ENCODE measurements at regions not wholly inside any gene's neighbourhood (a gene's known extent, or its start where the extent isn't known, plus 50 kb on each side); places are given as distances from the start of the nearest gene placed in this dataset.

DNA sequence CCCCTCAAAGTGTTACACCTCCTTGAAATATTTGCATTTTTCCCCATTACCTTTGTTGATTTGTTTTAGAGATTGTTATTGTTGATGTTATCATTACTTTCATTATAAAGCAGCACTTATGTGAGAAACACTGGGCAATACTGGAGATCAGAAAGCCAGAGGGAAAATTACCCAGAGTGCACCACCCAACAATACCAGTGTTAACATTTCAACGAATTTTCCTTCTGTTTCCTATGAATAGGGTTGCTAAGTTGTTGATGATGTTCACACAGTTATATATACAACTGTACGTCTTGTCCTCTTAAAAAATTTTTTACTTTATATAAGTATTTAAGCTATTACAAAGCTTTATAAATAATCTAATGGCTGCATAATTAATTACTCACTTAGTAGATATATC is 173.6 kb upstream of the UMPS start:
- Histone ChIP-seq H3K4me3 (ENCODE audit: low read length) (no peak overlapping the region), H4K20me1 (ENCODE audit: insufficient read depth, low read depth, low read length) (no peaks in the 10 kb centered on the region; the same call in 1 of the 2 replicates), H3K4me1 (ENCODE audit: low read length) (no peaks in the 10 kb centered on the region), H3K79me2 (ENCODE audit: low read length) (no peaks in the 10 kb centered on the region), H3K27ac (ENCODE audit: low read length) (no peak overlapping the region), H2AFZ (ENCODE audit: low read length) (no peak overlapping the region), H3K9me2 (replicated peaks; ENCODE audit: insufficient read depth, low read length) (no peaks in the 10 kb centered on the region), H3K4me2 (ENCODE audit: low read depth, low read length, poor library complexity, severe bottlenecking) (no peak overlapping the region), H3K9me3 (ENCODE audit: low read length) (no peaks in the 10 kb centered on the region), H3K9ac (ENCODE audit: low read length) (no peak overlapping the region), H3K27me3 (ENCODE audit: low read length) (no peaks in the 10 kb centered on the region), H3K36me3 (ENCODE audit: insufficient read depth, low read length) (no peaks in the 10 kb centered on the region)
- no peak for DNase-seq

DNA sequence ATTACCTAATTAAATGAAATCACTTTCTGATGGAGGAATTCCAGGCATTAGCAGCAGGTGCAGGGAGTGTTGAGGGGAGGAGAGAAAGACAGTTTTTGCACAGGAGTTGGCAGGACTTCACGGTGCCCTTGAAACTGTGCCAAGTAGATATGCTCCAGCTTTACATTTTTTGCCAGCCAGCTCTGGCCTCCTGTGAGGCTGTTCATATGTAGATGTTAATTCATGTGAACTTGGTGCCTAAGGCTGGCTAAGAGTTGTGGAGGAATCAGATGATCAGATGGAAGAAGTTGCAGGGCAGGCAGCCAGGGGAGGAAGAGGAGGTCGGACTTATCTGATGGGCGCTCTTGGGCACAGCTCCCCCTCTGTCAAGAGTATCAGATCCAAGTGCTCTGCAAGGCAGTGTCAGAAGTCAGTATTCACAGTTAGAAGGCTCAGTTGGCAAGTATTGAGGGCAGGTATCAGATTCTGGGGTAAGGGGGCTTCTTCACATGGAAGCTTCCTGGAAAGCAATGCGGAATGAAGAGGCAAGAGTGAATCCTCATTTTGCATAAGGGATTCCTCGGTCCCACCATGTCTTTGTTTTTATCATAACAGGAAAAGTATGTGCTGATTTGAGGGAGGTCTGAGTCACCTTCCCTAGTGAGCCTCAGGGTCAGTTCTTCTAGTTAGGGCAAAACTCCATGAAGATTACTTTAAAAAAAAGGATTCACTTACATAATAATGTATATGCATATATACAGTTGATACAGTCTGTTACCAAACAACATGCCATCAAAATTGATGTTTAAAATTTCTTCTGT is 172.6 kb upstream of the UMPS start:
- Histone ChIP-seq H4K20me1 (ENCODE audit: insufficient read depth, low read depth, low read length) (no peaks in the 10 kb centered on the region; the same call in 1 of the 2 replicates), H3K9me3 (ENCODE audit: low read length) (no peaks in the 10 kb centered on the region), H2AFZ (ENCODE audit: low read length) (no peak overlapping the region), H3K27me3 (ENCODE audit: low read length) (no peaks in the 10 kb centered on the region), H3K9ac (ENCODE audit: low read length) (no peak overlapping the region), H3K27ac (ENCODE audit: low read length) (no peak overlapping the region), H3K4me3 (ENCODE audit: low read length) (no peak overlapping the region), H3K4me1 (ENCODE audit: low read length) (no peaks in the 10 kb centered on the region), H3K36me3 (ENCODE audit: insufficient read depth, low read length) (no peaks in the 10 kb centered on the region), H3K4me2 (ENCODE audit: low read depth, low read length, poor library complexity, severe bottlenecking) (no peak overlapping the region), H3K79me2 (ENCODE audit: low read length) (no peaks in the 10 kb centered on the region), H3K9me2 (replicated peaks; ENCODE audit: insufficient read depth, low read length) (no peaks in the 10 kb centered on the region)
- no peak for DNase-seq

DNA sequence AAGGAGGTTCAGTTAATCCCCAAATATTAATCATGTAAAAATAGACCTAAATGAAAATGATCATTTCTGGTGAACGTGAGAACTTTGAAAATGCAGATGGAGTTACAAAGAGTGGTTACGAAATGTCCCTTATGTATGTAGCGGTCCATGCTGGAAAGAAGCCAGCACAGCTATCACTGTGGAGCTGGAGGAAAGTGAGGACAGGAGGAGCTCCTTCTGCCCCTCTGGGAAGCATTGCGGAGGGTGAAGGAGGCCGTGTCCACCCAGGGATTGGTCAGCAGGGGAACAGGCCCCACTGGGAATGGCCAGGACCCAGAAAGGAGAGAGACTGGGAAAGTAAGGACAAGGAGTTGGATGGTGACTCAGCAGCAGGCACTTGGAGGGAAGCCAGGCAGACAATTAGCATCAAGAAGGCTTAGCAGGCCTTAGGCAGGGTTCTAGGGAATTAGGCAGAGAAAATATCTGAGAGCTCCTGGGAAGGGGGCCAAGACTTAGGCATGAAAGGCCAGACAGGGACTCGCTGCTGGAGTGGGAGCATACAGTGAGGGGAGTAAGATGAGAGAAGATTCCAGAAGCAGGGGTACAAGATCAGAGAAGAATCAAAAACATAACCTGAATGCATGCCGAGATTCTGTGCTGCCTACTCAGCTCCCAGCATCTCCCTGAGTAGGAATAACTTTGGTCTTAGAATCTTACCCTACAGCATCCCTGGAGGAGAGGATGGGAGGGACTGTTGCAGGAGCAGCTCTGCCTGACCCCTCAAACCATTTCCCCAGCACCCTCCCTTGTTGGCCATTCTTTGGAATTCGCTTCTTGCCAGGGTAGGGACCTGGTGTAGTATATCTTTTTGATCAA is 171.0 kb upstream of the UMPS start:
- Histone ChIP-seq H3K4me3 (ENCODE audit: low read length) (no peak overlapping the region), H3K79me2 (ENCODE audit: low read length) (no peaks in the 10 kb centered on the region), H3K9me2 (replicated peaks; ENCODE audit: insufficient read depth, low read length) (no peaks in the 10 kb centered on the region), H3K4me1 (ENCODE audit: low read length) (no peaks in the 10 kb centered on the region), H2AFZ (ENCODE audit: low read length) (no peak overlapping the region), H3K36me3 (ENCODE audit: insufficient read depth, low read length) (no peaks in the 10 kb centered on the region), H3K9me3 (ENCODE audit: low read length) (no peaks in the 10 kb centered on the region), H3K4me2 (ENCODE audit: low read depth, low read length, poor library complexity, severe bottlenecking) (no peak overlapping the region), H3K27me3 (ENCODE audit: low read length) (no peaks in the 10 kb centered on the region), H3K9ac (ENCODE audit: low read length) (no peak overlapping the region), H3K27ac (ENCODE audit: low read length) (no peak overlapping the region), H4K20me1 (ENCODE audit: insufficient read depth, low read depth, low read length) (no peaks in the 10 kb centered on the region; the same call in 1 of the 2 replicates)
- no peak for DNase-seq

DNA sequence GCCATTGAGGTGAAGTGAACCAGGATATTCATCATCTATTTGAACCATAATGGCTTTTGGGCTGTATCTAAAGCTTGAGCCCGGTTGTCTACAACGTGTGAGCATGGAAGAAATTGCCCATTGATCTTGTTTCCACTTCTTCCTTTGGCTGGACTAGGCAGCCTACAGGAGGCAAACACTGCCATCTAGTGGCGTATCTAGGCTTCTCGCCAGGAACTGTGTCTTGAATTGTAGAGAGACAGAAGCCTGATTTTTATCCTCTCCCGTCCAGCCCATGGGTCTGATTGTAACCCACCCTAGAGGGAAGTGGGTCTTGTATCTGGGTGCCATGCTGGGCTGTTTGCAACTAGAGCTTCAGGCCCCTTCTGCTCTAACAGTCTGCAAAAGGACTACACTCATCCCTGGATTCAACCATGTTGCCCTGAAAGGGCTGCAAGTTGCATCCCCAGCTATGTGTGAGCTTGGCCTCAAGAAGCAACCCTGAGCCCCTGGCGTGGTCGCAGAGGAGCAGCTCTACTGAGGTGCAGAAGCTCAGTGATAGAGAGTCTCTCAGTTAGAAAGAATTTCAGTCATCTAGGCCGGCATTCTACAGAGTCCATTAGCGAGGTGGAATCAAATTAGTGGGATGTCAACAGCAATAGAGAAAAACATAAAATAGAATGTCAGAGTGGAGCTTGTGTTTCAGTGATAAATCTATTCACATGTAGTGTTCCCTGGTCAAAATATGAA is 170.2 kb upstream of the UMPS start:
- H3K9me2 ChIP-seq (replicated peaks; ENCODE audit: insufficient read depth, low read length), result no peaks in the 10 kb centered on the region
- no peak overlapping the region for H3K27ac ChIP-seq (ENCODE audit: low read length)
- no peak overlapping the region for H3K9ac ChIP-seq (ENCODE audit: low read length)
- no peak overlapping the region for H2AFZ ChIP-seq (ENCODE audit: low read length)
- no peaks in the 10 kb centered on the region for H3K36me3 ChIP-seq (ENCODE audit: insufficient read depth, low read length)
- H3K4me2 ChIP-seq (ENCODE audit: low read depth, low read length, poor library complexity, severe bottlenecking), result no peak overlapping the region
- no peaks in the 10 kb centered on the region for H3K9me3 ChIP-seq (ENCODE audit: low read length)
- H3K79me2 ChIP-seq (ENCODE audit: low read length), result no peaks in the 10 kb centered on the region
- no peaks in the 10 kb centered on the region for H3K27me3 ChIP-seq (ENCODE audit: low read length)
- H3K4me3 ChIP-seq (ENCODE audit: low read length), result no peak overlapping the region
- DNase-seq, result peak; percentile 87
- H3K4me1 ChIP-seq (ENCODE audit: low read length), result no peaks in the 10 kb centered on the region
- H4K20me1 ChIP-seq (ENCODE audit: insufficient read depth, low read depth, low read length), result no peaks in the 10 kb centered on the region; the same call in 1 of the 2 replicates

DNA sequence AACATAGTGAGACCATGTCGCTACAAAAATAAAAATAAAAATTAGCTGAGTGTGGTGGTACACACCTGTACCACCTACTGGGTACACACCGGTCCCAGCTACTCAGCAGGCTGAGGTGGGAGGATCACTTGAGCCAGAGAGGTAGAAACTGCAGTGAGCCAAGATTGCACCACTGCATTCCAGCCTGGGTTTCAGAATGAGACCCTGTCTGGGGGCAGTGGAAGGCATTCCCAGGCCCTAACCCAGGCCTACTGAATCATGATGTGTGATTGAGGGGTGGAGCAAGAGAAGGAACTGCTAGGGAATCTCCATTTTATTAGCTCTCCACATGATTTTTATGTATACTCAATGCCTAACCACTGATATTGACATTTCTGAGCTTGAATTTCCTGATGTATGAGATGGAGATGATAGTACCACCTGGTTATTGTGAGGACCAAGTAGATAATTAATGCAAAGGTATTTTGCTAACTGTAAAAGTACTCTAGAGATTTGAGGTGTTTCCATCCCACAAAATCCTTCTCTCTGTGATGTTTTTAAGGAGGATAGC is 169.5 kb upstream of the UMPS start:
- Histone ChIP-seq H2AFZ (ENCODE audit: low read length) (no peak overlapping the region), H3K4me1 (ENCODE audit: low read length) (no peaks in the 10 kb centered on the region), H3K9me3 (ENCODE audit: low read length) (no peaks in the 10 kb centered on the region), H3K79me2 (ENCODE audit: low read length) (no peaks in the 10 kb centered on the region), H3K27ac (ENCODE audit: low read length) (no peak overlapping the region), H3K4me3 (ENCODE audit: low read length) (no peak overlapping the region), H4K20me1 (ENCODE audit: insufficient read depth, low read depth, low read length) (no peaks in the 10 kb centered on the region; the same call in 1 of the 2 replicates), H3K9ac (ENCODE audit: low read length) (no peak overlapping the region), H3K9me2 (replicated peaks; ENCODE audit: insufficient read depth, low read length) (no peaks in the 10 kb centered on the region), H3K36me3 (ENCODE audit: insufficient read depth, low read length) (no peaks in the 10 kb centered on the region), H3K27me3 (ENCODE audit: low read length) (no peaks in the 10 kb centered on the region), H3K4me2 (ENCODE audit: low read depth, low read length, poor library complexity, severe bottlenecking) (no peak overlapping the region)
- DNase-seq, result no peak

DNA sequence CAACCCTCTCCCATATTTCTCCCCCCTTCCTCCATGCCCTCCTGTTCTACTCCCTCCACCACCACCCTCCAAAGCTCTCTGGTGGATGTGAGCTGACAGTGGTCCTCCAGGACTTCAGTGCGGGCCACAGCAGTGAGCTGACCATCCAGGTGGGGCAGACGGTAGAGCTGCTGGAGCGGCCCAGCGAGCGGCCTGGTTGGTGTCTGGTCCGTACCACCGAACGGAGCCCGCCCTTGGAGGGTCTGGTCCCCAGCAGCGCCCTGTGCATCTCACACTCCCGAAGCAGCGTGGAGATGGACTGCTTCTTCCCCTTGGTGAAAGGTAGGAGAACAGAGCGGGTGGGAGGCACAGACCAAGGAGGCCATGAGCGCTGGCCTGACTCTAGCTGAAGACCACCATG is 167.5 kb upstream of the UMPS start:
- no peak overlapping the region for H3K4me2 ChIP-seq (ENCODE audit: low read depth, low read length, poor library complexity, severe bottlenecking)
- H3K79me2 ChIP-seq (ENCODE audit: low read length), result no peaks in the 10 kb centered on the region
- H3K27me3 ChIP-seq (ENCODE audit: low read length), result no peaks in the 10 kb centered on the region
- H3K4me1 ChIP-seq (ENCODE audit: low read length), result no peaks in the 10 kb centered on the region
- no peak for DNase-seq
- no peaks in the 10 kb centered on the region for H3K9me2 ChIP-seq (replicated peaks; ENCODE audit: insufficient read depth, low read length)
- H3K36me3 ChIP-seq (ENCODE audit: insufficient read depth, low read length), result no peaks in the 10 kb centered on the region
- H4K20me1 ChIP-seq (ENCODE audit: insufficient read depth, low read depth, low read length), result no peaks in the 10 kb centered on the region
- no peak overlapping the region for H3K27ac ChIP-seq (ENCODE audit: low read length)
- H3K9me3 ChIP-seq (ENCODE audit: low read length), result no peaks in the 10 kb centered on the region
- no peak overlapping the region for H2AFZ ChIP-seq (ENCODE audit: low read length)
- H3K9ac ChIP-seq (ENCODE audit: low read length), result no peak overlapping the region
- H3K4me3 ChIP-seq (ENCODE audit: low read length), result no peak overlapping the region

DNA sequence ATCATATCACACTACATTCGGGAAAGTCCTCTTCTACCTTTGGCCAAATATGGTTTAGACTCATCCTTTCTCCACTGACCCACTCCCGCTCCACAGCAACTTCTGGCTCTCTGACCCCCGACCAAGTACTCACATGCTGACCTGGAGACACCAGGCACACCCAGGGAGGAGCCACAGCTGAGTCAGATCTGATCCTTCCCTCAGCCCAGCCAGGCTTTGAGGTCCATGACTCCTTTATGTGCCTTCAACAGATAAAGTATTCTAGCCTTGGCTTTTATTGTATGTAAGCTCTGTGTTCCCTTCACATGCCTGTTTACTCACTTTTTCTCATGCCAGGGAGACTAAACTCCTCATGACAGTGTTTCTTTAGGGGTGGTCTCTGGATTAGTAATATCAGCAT is 166.9 kb upstream of the UMPS start:
- Histone ChIP-seq H3K27ac (ENCODE audit: low read length) (no peak overlapping the region), H3K9me2 (replicated peaks; ENCODE audit: insufficient read depth, low read length) (no peaks in the 10 kb centered on the region), H4K20me1 (ENCODE audit: insufficient read depth, low read depth, low read length) (no peaks in the 10 kb centered on the region), H3K9ac (ENCODE audit: low read length) (no peak overlapping the region), H3K36me3 (ENCODE audit: insufficient read depth, low read length) (no peaks in the 10 kb centered on the region), H2AFZ (ENCODE audit: low read length) (no peak overlapping the region), H3K4me1 (ENCODE audit: low read length) (no peaks in the 10 kb centered on the region), H3K27me3 (ENCODE audit: low read length) (no peaks in the 10 kb centered on the region), H3K4me2 (ENCODE audit: low read depth, low read length, poor library complexity, severe bottlenecking) (no peak overlapping the region), H3K79me2 (ENCODE audit: low read length) (no peaks in the 10 kb centered on the region), H3K9me3 (ENCODE audit: low read length) (no peaks in the 10 kb centered on the region), H3K4me3 (ENCODE audit: low read length) (no peak overlapping the region)
- no peak for DNase-seq

DNA sequence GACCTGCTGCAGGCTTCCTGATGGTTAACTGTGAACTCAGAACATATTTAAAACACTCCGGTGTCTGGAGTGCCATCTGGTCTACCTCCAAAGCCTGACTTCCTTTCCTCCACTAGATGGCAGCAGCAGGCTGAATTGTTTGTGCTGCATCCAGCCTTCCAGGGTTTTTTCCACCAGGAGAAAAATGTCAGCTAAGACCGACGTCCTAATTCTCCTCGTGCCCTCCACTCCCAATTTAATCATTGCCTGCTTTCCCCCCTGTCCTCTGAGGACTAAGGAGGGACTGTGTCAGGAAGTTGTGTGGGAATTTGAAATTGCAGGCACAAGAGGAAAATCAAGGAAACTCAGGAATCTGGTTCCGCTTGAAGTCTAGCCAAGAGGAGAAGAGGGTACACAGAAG is 165.2 kb upstream of the UMPS start:
- Histone ChIP-seq H2AFZ (ENCODE audit: low read length) (no peak overlapping the region), H3K27me3 (ENCODE audit: low read length) (no peaks in the 10 kb centered on the region), H3K4me2 (ENCODE audit: low read depth, low read length, poor library complexity, severe bottlenecking) (no peak overlapping the region), H3K79me2 (ENCODE audit: low read length) (no peaks in the 10 kb centered on the region), H3K9me2 (replicated peaks; ENCODE audit: insufficient read depth, low read length) (no peaks in the 10 kb centered on the region), H3K9me3 (ENCODE audit: low read length) (no peaks in the 10 kb centered on the region), H3K9ac (ENCODE audit: low read length) (no peak overlapping the region), H3K36me3 (ENCODE audit: insufficient read depth, low read length) (no peaks in the 10 kb centered on the region), H3K27ac (ENCODE audit: low read length) (no peak overlapping the region), H3K4me1 (ENCODE audit: low read length) (no peaks in the 10 kb centered on the region), H4K20me1 (ENCODE audit: insufficient read depth, low read depth, low read length) (no peaks in the 10 kb centered on the region), H3K4me3 (ENCODE audit: low read length) (no peak overlapping the region)
- peak; percentile 80 for DNase-seq

All from Karpas-422 (cell line).